GM23338 (cell line): ENCODE measurements at regions not wholly inside any gene's neighbourhood (a gene's known extent, or its start where the extent isn't known, plus 50 kb on each side); places are given as distances from the start of the nearest gene placed in this dataset.

Experiments used
- ATAC-seq: fragments of 200-7000 bp; cut with Tn5 transposase; 3 replicates; pipeline ENCODE4 v1.9.1; 2020
- DNase-seq: peaks from one replicate; pipeline ENCODE4 v3.0.0-alpha.2; 2015; ENCODE audit warnings: low spot score
- H2AFZ ChIP-seq: fragments of 200-600 bp; sonication (generic); 2 replicates; pipeline ENCODE4 v1.8.0; 2016; ENCODE audit warnings: antibody characterized with exemption, mild to moderate bottlenecking, moderate library complexity
- H3F3A ChIP-seq: fragments of 200-600 bp; sonication (generic); replicated peaks from 2 replicates; pipeline ENCODE4 v1.8.0; 2017; ENCODE audit warnings: antibody characterized with exemption, mixed run types, low read depth
- H3K27ac ChIP-seq: fragments of 200-600 bp; sonication (generic); 2 replicates; pipeline ENCODE4 v1.6.1; 2016; ENCODE audit warnings: low read depth
- H3K27me3 ChIP-seq: fragments of 200-600 bp; sonication (generic); 2 replicates; pipeline ENCODE4 v1.8.0; 2016; ENCODE audit warnings: mild to moderate bottlenecking, mixed run types, moderate library complexity; ENCODE audit not compliant: insufficient read depth
- H3K36me3 ChIP-seq: fragments of 200-600 bp; sonication (generic); 2 replicates; pipeline ENCODE4 v1.8.0; 2016; ENCODE audit warnings: mild to moderate bottlenecking; ENCODE audit not compliant: insufficient read depth
- H3K4me1 ChIP-seq: fragments of 200-600 bp; sonication (generic); 2 replicates; pipeline ENCODE4 v1.8.0; 2016; ENCODE audit warnings: mild to moderate bottlenecking, moderate library complexity; ENCODE audit not compliant: insufficient read depth
- H3K4me2 ChIP-seq: fragments of 200-600 bp; sonication (generic); 2 replicates; pipeline ENCODE4 v1.7.1; 2017; ENCODE audit warnings: mixed run types
- H3K4me3 ChIP-seq: fragments of 200-600 bp; sonication (generic); 2 replicates; pipeline ENCODE4 v1.6.1; 2016; ENCODE audit warnings: mixed run types
- H3K79me2 ChIP-seq: fragments of 200-600 bp; sonication (generic); replicated peaks from 2 replicates; pipeline ENCODE4 v1.8.0; 2017; ENCODE audit warnings: mild to moderate bottlenecking; ENCODE audit not compliant: insufficient read depth
- H3K9me2 ChIP-seq: fragments of 200-600 bp; sonication (generic); 2 replicates; pipeline ENCODE4 v1.8.0; 2017; ENCODE audit not compliant: insufficient read depth
- H4K20me1 ChIP-seq: fragments of 200-600 bp; sonication (generic); replicated peaks from 2 replicates; pipeline ENCODE4 v1.8.0; 2017; ENCODE audit warnings: mild to moderate bottlenecking; ENCODE audit not compliant: insufficient read depth
- H3K27ac Mint-ChIP-seq: 2 replicates; pipeline ENCODE4 v1.8.0; 2020; ENCODE audit warnings: inconsistent platforms, mild to moderate bottlenecking, moderate library complexity, mixed read lengths
- H3K27me3 Mint-ChIP-seq: 3 replicates; pipeline ENCODE4 v1.8.0; 2022; ENCODE audit warnings: low read depth, mild to moderate bottlenecking, moderate library complexity, mixed read lengths, inconsistent platforms; ENCODE audit not compliant: insufficient read depth, poor library complexity
- H3K36me3 Mint-ChIP-seq: 3 replicates; pipeline ENCODE4 v1.8.0; 2021; ENCODE audit warnings: low read depth, mild to moderate bottlenecking, inconsistent platforms, moderate library complexity, mixed read lengths
- H3K4me1 Mint-ChIP-seq: 3 replicates; pipeline ENCODE4 v1.8.0; 2020; ENCODE audit warnings: mild to moderate bottlenecking, inconsistent platforms, mixed read lengths
- H3K4me3 Mint-ChIP-seq: 3 replicates; pipeline ENCODE4 v1.8.0; 2021; ENCODE audit warnings: moderate library complexity, mild to moderate bottlenecking, inconsistent platforms, mixed read lengths
- H3K9me3 Mint-ChIP-seq: 3 replicates; pipeline ENCODE4 v1.8.0; 2020; ENCODE audit warnings: moderate library complexity, mild to moderate bottlenecking, inconsistent platforms, mixed read lengths
- CREB1 ChIP-seq: fragments of 250-450 bp; sonication (Bioruptor Pico); IDR thresholded peaks from 2 replicates; pipeline ENCODE4 v1.5.0; 2020; ENCODE audit warnings: low read depth, mild to moderate bottlenecking, moderate library complexity
- EZH2 ChIP-seq: fragments of 200-600 bp; sonication (generic); IDR thresholded peaks from one replicate; pipeline ENCODE4 v1.8.0; 2017; ENCODE audit warnings: antibody characterized with exemption, mild to moderate bottlenecking, low read depth; ENCODE audit not compliant: unreplicated experiment
- EZH2phosphoT487 ChIP-seq: fragments of 200-600 bp; sonication (generic); IDR thresholded peaks from one replicate; pipeline ENCODE4 v1.8.1; 2018; ENCODE audit warnings: antibody characterized with exemption; ENCODE audit not compliant: unreplicated experiment
- JUNB ChIP-seq: IDR thresholded peaks from one replicate; pipeline ENCODE4 v1.6.1; 2016; ENCODE audit warnings: antibody characterized with exemption; ENCODE audit not compliant: unreplicated experiment
- NANOG ChIP-seq: IDR thresholded peaks from 2 replicates; pipeline ENCODE4 v1.6.1; 2016; ENCODE audit warnings: antibody characterized with exemption, borderline replicate concordance
- POLR2AphosphoS5 ChIP-seq: IDR thresholded peaks from 2 replicates; pipeline ENCODE4 v1.6.1; 2016; ENCODE audit warnings: antibody characterized with exemption, low read depth
- STAT1 ChIP-seq: IDR thresholded peaks from one replicate; pipeline ENCODE4 v1.6.1; 2016; ENCODE audit warnings: antibody characterized with exemption; ENCODE audit not compliant: unreplicated experiment
- ZNF114 ChIP-seq: fragments of 250-450 bp; sonication (Bioruptor Pico); IDR thresholded peaks from 2 replicates; pipeline ENCODE4 v1.5.0; 2020; ENCODE audit warnings: mild to moderate bottlenecking, moderate library complexity
- ZNF331 ChIP-seq: fragments of 250-450 bp; sonication (Bioruptor Pico); IDR thresholded peaks from 2 replicates; pipeline ENCODE4 v1.5.0; 2020; ENCODE audit warnings: low read depth, mild to moderate bottlenecking, moderate library complexity
- TF ChIP-seq, protein P1 (sequence below): IDR thresholded peaks from 2 replicates; pipeline ENCODE4 v1.6.1; 2016; ENCODE audit warnings: antibody characterized with exemption
- TF ChIP-seq, protein P2 (sequence below): IDR thresholded peaks from one replicate; pipeline ENCODE4 v1.6.1; 2018; ENCODE audit warnings: antibody characterized with exemption; ENCODE audit not compliant: unreplicated experiment
- TF ChIP-seq, protein P3 (sequence below), 2 experiments: fragments of 200-600 bp in 1 of 2; sonication (generic) in 1 of 2; conservative IDR thresholded peaks; 2 replicates each; pipeline versions ENCODE4 v1.5.1 to v1.6.1; 2016 to 2017; ENCODE audit warnings: antibody characterized with exemption in 2 of 2, low read depth in 2 of 2, mild to moderate bottlenecking in 2 of 2, moderate library complexity in 1 of 2
- TF ChIP-seq, protein P4 (sequence below): fragments of 250-450 bp; sonication (Bioruptor Pico); IDR thresholded peaks from 2 replicates; pipeline ENCODE4 v1.5.0; 2020; ENCODE audit warnings: mild to moderate bottlenecking, moderate library complexity

DNA sequence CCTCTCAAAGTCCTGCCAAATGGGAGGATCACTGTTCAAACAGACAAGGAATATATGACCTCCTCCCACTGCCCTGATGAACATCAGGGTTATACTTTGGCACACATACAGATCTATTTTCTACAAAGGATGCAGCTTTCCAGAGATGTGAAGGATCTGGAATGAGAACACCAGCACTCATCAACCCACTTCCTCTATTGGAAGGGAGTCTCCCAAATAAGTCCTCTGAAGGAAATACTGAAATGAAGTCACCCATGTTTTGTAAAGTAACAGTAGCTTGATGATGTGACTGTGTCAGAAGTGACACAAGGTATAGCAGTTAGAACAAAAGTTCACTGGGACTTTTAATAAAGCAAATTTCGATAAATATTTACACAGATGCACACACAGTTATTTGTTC, 104.9 kb downstream of the OGFRL1 start:
- ATAC-seq: no peak
- Histone ChIP-seq H3F3A (no peaks in the 10 kb centered on the region), H3K27ac (no peak overlapping the region), H3K9me2 (no peaks in the 10 kb centered on the region), H2AFZ (no peak overlapping the region; the same call in 1 of the 2 replicates), H3K4me3 (no peak overlapping the region), H3K36me3 (no peaks in the 10 kb centered on the region), H3K27me3 (no peaks in the 10 kb centered on the region), H3K4me2 (no peak overlapping the region), H4K20me1 (no peaks in the 10 kb centered on the region), H3K79me2 (no peaks in the 10 kb centered on the region), H3K4me1 (peaks cover 12% of the 10 kb centered on the region; the same call in 1 of the 2 replicates)
- DNase-seq: no peak
- Mint-ChIP-seq H3K4me1 (peaks cover 17% of the 10 kb centered on the region; the same call in 2 of the 3 replicates), H3K4me3 (no peak overlapping the region), H3K36me3 (no peaks in the 10 kb centered on the region), H3K9me3 (no peaks in the 10 kb centered on the region), H3K27ac (no peak overlapping the region), H3K27me3 (no peaks in the 10 kb centered on the region)
- TF ChIP-seq, protein P1, sequence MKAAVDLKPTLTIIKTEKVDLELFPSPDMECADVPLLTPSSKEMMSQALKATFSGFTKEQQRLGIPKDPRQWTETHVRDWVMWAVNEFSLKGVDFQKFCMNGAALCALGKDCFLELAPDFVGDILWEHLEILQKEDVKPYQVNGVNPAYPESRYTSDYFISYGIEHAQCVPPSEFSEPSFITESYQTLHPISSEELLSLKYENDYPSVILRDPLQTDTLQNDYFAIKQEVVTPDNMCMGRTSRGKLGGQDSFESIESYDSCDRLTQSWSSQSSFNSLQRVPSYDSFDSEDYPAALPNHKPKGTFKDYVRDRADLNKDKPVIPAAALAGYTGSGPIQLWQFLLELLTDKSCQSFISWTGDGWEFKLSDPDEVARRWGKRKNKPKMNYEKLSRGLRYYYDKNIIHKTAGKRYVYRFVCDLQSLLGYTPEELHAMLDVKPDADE: no peak
- TF ChIP-seq STAT1 (no peak), NANOG (no peak), EZH2 (no peak), CREB1 (CRISPR knock-in tag) (no peak), JUNB (no peak), ZNF114 (no peak), ZNF331 (no peak), EZH2phosphoT487 (no peak), POLR2AphosphoS5 (no peak)
- TF ChIP-seq, protein P2, sequence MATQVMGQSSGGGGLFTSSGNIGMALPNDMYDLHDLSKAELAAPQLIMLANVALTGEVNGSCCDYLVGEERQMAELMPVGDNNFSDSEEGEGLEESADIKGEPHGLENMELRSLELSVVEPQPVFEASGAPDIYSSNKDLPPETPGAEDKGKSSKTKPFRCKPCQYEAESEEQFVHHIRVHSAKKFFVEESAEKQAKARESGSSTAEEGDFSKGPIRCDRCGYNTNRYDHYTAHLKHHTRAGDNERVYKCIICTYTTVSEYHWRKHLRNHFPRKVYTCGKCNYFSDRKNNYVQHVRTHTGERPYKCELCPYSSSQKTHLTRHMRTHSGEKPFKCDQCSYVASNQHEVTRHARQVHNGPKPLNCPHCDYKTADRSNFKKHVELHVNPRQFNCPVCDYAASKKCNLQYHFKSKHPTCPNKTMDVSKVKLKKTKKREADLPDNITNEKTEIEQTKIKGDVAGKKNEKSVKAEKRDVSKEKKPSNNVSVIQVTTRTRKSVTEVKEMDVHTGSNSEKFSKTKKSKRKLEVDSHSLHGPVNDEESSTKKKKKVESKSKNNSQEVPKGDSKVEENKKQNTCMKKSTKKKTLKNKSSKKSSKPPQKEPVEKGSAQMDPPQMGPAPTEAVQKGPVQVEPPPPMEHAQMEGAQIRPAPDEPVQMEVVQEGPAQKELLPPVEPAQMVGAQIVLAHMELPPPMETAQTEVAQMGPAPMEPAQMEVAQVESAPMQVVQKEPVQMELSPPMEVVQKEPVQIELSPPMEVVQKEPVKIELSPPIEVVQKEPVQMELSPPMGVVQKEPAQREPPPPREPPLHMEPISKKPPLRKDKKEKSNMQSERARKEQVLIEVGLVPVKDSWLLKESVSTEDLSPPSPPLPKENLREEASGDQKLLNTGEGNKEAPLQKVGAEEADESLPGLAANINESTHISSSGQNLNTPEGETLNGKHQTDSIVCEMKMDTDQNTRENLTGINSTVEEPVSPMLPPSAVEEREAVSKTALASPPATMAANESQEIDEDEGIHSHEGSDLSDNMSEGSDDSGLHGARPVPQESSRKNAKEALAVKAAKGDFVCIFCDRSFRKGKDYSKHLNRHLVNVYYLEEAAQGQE: no peak
- TF ChIP-seq, protein P3, sequence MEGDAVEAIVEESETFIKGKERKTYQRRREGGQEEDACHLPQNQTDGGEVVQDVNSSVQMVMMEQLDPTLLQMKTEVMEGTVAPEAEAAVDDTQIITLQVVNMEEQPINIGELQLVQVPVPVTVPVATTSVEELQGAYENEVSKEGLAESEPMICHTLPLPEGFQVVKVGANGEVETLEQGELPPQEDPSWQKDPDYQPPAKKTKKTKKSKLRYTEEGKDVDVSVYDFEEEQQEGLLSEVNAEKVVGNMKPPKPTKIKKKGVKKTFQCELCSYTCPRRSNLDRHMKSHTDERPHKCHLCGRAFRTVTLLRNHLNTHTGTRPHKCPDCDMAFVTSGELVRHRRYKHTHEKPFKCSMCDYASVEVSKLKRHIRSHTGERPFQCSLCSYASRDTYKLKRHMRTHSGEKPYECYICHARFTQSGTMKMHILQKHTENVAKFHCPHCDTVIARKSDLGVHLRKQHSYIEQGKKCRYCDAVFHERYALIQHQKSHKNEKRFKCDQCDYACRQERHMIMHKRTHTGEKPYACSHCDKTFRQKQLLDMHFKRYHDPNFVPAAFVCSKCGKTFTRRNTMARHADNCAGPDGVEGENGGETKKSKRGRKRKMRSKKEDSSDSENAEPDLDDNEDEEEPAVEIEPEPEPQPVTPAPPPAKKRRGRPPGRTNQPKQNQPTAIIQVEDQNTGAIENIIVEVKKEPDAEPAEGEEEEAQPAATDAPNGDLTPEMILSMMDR (conservative IDR thresholded peaks at IDR 0.05; ENCODE audit: low read depth in 2 of 2): no peak
- TF ChIP-seq, protein P4, sequence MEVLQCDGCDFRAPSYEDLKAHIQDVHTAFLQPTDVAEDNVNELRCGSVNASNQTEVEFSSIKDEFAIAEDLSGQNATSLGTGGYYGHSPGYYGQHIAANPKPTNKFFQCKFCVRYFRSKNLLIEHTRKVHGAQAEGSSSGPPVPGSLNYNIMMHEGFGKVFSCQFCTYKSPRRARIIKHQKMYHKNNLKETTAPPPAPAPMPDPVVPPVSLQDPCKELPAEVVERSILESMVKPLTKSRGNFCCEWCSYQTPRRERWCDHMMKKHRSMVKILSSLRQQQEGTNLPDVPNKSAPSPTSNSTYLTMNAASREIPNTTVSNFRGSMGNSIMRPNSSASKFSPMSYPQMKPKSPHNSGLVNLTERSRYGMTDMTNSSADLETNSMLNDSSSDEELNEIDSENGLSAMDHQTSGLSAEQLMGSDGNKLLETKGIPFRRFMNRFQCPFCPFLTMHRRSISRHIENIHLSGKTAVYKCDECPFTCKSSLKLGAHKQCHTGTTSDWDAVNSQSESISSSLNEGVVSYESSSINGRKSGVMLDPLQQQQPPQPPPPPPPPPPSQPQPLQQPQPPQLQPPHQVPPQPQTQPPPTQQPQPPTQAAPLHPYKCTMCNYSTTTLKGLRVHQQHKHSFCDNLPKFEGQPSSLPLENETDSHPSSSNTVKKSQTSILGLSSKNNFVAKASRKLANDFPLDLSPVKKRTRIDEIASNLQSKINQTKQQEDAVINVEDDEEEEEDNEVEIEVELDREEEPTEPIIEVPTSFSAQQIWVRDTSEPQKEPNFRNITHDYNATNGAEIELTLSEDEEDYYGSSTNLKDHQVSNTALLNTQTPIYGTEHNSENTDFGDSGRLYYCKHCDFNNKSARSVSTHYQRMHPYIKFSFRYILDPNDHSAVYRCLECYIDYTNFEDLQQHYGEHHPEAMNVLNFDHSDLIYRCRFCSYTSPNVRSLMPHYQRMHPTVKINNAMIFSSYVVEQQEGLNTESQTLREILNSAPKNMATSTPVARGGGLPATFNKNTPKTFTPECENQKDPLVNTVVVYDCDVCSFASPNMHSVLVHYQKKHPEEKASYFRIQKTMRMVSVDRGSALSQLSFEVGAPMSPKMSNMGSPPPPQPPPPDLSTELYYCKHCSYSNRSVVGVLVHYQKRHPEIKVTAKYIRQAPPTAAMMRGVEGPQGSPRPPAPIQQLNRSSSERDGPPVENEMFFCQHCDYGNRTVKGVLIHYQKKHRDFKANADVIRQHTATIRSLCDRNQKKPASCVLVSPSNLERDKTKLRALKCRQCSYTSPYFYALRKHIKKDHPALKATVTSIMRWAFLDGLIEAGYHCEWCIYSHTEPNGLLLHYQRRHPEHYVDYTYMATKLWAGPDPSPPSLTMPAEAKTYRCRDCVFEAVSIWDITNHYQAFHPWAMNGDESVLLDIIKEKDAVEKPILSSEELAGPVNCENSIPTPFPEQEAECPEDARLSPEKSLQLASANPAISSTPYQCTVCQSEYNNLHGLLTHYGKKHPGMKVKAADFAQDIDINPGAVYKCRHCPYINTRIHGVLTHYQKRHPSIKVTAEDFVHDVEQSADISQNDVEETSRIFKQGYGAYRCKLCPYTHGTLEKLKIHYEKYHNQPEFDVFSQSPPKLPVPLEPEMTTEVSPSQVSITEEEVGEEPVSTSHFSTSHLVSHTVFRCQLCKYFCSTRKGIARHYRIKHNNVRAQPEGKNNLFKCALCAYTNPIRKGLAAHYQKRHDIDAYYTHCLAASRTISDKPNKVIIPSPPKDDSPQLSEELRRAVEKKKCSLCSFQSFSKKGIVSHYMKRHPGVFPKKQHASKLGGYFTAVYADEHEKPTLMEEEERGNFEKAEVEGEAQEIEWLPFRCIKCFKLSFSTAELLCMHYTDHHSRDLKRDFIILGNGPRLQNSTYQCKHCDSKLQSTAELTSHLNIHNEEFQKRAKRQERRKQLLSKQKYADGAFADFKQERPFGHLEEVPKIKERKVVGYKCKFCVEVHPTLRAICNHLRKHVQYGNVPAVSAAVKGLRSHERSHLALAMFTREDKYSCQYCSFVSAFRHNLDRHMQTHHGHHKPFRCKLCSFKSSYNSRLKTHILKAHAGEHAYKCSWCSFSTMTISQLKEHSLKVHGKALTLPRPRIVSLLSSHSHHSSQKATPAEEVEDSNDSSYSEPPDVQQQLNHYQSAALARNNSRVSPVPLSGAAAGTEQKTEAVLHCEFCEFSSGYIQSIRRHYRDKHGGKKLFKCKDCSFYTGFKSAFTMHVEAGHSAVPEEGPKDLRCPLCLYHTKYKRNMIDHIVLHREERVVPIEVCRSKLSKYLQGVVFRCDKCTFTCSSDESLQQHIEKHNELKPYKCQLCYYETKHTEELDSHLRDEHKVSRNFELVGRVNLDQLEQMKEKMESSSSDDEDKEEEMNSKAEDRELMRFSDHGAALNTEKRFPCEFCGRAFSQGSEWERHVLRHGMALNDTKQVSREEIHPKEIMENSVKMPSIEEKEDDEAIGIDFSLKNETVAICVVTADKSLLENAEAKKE (CRISPR knock-in tag): no peak
